ENCODE measurements at regions not wholly inside any gene's neighbourhood (a gene's known extent, or its start where the extent isn't known, plus 50 kb on each side); places are given as distances from the start of the nearest gene placed in this dataset.

DNA sequence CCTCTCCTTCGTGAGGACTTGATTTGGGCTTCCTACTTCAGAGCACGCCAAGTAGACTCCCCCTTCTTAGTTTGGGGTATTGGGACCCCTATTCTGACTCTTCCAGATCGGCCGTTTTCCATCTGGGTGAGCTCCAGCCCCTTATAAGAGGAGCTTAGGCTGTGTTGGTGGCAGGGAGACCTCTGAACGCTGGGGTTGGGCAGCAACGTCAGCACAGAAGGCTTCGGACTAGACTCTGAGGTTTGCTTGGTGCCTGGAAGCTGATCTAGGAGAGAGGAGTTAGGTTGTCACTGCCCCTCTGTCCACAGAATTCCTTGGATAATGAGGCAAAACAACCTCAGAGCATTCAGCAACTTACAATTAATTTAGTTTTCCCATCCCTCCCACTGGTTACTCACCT, 99.2 kb upstream of the RTL1 start:
- no peak for DNase-seq (ENCODE audit: low spot score)

DNA sequence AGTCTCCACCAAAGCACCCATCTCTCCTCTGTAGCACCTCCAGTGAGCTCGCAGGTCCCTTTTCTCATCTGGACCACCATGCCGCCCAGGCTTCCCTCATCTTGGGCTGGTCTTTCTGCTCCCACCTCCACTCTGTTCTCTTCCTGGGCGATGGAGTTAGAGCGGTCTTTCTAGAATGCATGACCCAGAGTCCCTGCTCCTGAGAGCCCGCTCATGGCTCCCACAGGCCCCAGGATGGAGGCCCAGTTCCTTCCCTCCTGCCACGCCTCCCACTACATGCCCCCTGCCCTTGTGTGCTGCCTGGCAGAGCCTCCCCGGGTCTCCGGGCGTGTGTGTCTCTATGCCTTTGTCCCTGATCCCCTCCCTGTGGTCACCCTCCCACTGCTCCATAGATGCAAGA, 100.7 kb upstream of the RTL1 start:
- no peak for FAIRE-seq
- no peak for DNase-seq (ENCODE audit: low spot score)

More for the DNA sequence above, 99.2 kb upstream of the RTL1 start:
- FAIRE-seq = no peak

DNA sequence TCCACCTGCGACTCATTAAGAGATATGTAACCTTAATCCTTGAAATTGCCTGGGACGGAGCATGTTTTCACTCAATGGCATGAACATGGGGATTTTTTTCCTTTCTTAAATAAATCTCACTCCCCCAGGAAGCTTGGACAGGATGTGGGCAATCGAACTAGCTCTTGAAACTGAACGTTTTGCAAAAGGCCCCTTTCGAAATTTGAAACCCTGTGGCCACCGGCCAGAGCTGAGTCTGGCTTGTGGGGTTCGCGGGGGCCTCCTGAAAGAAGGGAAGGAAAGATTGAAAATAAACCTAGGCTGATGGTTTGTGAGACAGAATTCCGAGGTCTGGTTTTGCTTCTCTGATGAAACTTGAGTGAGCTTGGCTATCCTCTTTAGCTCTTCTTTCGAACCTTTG, 101.4 kb upstream of the RTL1 start:
- FAIRE-seq (no peak), DNase-seq (ENCODE audit: low spot score) (no peak)

DNA sequence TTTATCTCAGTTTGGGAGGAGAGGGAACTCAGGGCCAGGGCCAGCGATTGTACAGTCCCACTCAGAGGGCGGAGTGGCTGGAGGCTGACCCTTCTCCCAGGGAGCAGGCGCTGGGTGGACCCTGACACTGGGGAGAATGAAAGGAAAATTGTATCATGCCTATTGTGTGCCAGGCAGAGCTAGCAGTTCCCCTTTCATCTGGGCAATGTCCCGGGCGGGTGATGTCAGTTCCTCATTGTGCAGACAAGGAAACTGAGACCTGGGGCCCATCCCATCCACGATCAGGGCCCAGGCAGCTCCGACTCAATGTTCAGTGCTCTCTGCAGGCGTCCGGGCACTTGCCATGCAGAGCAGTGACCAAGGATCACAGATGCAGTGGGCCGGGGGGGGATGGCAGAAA, 101.9 kb upstream of the RTL1 start:
- FAIRE-seq (no peak), DNase-seq (ENCODE audit: low spot score) (no peak)

DNA sequence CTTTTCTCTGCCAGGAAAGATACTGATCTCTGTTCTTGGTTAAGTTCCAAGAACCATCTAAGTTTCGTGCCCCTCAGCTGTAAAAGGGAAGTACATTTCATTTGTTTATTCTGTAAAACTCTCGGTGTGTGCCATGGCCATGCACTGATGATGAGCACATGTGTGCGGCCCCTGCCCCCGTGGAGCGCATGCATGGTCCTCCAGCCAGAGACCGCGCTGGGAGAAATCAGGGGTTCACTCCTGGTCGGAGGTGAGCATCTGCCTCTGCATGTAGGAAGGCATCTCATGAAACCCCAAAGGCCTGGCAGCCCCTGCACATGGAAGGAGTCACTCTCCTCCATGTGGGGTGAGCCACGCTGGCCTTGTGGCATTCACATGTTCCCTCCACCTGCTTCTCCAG, 102.5 kb upstream of the RTL1 start:
- no peak for DNase-seq (ENCODE audit: low spot score)
- FAIRE-seq = no peak

DNA sequence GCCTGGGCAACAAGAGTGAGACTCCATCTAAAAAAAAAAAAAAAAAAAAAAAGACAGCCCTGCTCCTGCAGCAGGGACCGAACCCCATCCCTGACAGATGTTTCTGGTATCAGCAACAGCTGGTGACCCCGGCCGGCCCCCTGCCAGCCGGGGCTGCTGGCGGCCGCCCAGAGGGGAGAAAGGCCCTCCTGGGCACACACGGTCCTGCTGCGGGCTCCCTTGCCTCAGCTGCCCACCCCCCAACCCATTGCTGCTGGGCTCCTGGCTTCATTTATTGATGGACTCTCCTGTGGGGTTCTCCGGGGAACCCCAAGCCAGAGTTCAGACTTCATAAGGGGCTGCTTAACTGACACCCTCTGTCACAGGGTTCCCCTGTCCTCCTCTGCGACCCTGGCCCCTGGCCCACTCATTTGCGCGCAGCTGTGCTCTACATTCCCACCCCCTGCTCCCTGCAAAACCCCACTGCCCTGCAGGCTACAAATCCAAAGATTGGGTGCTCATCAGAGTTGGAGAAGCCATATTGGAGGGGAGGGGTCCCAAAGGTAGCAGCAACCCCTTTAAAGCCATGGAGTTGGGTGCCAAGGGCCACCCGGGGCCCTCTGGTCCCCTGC, 103.6 kb upstream of the RTL1 start:
- FAIRE-seq (no peak), DNase-seq (ENCODE audit: low spot score) (no peak)

DNA sequence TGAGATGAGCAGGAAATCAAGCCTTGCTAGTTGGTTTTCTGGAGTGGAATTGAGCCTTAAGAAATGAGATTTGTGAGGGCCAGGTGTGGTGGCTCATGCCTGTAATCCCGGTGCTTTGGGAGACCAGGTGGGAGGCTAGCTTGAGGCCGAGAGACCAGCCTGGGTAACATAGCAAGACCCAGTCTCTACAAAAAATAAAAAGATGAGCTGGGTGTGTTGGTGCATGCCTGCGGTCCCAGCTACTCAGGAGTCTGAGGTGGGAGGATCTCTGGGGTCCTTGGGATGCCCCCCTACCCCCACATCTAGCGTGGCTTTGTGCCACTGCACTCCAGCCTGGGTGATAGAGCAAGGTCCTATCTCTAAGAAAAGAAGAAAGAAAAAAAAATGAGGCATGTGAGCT, 104.2 kb upstream of the RTL1 start:
- FAIRE-seq = no peak
- DNase-seq (ENCODE audit: low spot score) = no peak

DNA sequence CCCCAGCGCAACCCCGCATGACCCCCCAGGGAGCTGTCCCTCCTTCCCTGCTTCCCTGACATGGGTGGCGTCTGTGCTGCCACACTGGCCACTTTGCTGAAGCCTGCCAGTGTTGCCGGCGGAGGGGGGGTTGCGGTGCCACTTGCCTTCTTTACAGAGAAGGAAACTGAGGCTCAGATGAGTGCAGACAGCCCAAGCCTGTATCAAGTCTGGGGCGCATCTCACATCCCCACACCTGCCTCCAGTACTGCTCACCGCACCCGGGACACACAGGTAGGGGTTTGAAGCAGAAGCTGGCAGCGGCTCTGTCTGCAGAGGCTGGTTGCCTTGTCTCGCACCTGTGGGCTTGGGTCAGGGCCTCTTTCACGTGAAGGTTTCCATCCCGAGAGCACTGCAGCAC, 104.7 kb upstream of the RTL1 start:
- DNase-seq (ENCODE audit: low spot score) (no peak), FAIRE-seq (no peak)

DNA sequence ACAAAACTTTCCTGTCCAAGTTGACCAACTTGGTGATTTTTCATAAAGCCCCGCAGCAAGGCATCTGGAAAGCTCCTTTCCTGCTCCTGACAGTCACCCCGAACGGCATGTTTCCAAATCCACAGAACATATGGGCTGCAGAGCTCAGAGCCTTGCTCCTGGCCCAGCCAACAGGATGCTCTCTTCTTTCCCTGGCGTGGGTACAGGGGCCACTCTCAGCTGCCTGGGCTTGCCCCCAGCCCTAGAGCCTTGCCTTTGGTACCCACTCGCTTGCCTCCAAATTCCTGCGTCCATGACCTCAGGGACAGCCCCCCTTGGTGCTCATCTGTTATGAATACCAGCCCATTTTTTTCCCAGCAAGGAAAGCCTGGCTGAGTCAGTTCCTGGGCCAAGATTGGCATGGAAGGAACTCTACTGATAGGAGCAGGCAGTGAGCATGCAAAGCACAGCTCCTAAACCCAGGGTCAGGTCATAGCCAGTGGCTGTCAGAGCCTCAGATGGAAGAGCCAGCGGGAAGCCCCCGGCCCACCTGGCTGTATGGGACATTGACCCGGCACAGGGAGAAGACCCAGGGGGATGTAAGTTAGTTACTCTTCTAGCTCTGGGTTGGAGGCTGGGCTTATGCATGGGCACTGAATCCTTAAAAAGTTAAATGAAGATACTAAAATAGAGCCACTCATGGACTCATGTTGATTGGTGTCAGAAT, 105.3 kb upstream of the RTL1 start:
- no peak for FAIRE-seq
- DNase-seq (ENCODE audit: low spot score) = no peak

DNA sequence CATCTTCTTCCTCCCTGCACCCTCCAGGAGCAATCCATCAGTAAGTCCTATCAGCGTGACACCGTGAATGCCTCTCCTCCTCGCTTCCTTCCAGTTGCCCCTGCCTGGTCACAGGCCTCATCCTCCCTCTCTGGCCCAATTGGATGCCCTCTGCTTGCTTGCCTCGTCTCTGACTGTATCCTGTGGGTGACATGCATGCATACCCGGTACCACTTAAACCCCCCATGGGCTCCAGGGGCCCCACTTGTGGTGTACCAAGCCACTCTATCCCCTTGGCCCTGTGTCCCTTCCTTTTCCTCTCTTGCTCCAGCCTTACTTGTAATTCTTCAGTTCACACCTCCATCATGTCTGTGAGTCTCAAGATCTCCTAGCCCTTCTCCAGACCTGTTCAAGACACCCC, 106.0 kb upstream of the RTL1 start:
- no peak for DNase-seq (ENCODE audit: low spot score)

DNA sequence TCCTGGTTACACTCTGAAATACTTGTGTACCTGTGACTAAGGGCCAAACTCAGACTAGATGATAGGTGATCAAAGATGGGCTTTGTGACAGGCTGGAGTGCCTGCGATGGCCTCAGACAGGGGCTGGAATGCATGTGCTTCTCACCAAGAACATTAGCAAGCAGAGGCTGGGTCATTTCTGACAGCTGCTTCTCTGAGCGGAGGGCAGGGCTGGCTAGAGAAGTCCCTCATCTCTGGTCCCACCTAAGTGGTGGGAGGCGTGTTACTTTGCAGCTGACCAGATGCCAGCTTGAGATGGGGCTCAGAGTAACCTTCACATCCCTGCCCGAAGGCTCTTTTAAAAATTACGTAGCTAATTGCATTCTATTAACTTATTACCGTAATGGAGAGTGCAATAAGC, 106.8 kb upstream of the RTL1 start:
- FAIRE-seq (no peak), DNase-seq (ENCODE audit: low spot score) (no peak)

More for the DNA sequence above, 106.0 kb upstream of the RTL1 start:
- no peak for FAIRE-seq

DNA sequence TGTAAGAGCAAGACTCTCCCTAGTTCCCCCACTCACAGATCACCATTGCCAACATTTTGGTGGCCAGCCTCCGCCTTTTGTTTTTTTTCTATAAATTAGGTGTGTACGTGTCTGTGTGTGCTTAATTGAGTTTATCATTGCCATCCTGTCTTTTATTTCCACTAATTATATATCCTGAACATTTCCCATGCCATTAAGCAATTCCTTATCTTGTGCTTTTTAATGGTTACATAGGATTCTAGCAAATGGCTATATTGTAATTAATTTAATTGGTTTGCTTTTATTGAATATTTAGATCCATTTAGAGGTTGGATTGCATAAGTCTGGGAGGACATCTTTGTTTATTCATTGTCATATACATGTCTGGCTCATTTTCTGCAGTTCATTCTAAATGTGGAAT, 107.3 kb upstream of the RTL1 start:
- no peak for DNase-seq (ENCODE audit: low spot score)
- FAIRE-seq = no peak

DNA sequence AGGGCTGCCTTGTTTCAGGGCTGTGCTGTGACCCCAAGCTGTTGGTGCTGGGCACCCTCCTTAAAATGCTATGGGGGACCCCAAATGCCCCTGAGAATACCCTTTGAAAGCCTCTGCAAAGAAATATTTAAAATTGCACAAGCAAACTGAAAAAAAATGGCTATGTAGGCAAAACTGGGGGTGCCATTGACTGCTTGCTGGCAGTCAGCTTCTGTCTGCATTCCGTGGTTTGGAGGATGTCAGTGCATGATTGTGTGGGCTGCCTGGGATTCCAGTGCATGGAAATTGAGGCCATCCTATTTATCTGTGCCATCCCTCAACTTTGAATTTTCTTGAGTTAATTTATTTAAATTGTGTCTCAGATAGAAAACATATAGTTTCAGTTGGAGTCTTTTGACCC, 113.7 kb upstream of the RTL1 start:
- FAIRE-seq (no peak), DNase-seq (ENCODE audit: low spot score) (no peak)

DNA sequence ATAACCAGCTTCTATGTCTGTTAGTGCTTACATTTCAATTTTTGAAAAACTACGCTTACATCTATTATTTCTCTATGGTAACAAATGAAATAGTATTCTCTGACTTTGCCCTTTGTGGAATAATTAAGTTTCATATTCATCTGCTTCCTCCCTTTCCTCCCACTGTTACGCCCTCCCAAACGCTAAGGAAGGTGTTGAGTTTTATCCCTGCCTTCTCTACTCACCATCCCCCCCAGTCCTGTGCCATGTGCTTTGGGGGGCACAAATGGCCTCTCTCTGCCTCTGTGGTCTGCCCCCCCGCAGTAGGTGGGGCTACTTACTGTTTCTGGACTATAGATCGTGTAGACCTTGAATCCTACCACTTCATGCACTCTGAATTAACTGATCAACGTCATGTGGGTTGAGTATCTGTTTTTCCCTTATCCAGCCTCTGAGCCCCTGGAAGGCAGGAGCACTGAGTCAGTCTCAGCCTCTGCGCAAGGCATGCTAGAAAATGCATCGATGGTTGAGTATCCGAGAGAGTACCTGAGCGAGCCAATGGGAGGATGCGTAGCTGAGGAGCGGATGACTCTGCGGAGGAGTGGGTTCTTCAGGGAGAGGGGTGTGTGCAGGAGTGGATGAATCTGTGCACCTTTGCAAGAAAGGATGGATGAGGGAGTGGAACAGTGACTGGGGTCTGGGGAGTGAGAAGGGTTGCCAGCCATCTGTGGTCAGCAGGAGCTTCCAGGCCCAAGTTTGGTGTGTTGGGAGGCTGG, 114.5 kb upstream of the RTL1 start:
- no peak for DNase-seq (ENCODE audit: low spot score)

DNA sequence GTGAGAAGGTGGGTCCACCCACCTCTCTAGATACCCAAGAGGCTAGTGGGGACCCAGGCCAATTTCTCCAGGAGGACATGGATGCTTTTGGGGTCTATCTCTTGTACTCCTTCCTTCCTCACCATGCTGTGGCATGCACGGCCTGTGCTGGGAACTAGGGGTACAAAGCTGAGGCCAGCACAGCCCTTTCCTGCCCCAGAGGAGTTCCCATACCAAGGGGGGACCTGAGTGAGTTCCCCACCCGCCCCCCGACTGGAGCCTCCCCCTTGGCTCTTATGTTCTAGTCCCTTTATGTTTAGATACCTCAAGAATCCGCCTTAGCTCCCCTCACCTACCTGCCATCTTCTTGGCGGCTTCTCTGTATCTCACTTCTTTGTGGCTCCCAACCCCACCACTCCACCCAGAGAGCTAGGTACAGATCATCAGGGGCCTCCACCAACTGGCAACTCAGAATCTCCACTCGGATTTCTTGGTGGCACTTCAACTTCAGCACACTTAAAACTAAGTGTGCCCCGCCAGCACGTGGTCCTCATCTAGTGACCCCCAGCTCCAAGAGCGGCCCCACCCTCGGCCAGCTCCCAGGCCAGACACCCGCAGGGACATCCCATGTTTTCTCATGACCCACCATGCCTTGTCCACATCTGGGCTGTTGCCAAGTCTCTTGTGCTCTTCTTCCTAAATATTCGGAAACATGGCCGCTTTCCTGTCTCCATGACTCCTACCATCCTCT, 115.2 kb upstream of the RTL1 start:
- no peak for DNase-seq (ENCODE audit: low spot score)
- no peak for FAIRE-seq

More for the DNA sequence above, 114.5 kb upstream of the RTL1 start:
- FAIRE-seq = no peak

DNA sequence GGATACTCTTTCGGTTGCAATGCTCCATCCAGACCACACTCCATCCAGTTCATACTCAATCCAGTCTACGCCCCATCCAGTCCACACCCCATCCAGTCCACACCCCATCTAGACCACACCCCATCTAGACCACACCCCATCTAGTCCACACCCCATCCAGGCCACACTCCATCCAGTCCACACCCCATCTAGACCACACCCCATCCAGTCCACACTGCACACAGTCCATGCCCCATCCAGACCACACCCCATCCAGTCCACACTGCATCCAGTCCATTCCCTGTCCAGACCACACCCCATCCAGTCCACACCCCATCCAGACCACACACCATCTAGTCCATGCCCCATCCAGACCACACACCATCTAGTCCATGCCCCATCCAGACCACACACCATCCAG, 116.0 kb upstream of the RTL1 start:
- FAIRE-seq = no peak

DNA sequence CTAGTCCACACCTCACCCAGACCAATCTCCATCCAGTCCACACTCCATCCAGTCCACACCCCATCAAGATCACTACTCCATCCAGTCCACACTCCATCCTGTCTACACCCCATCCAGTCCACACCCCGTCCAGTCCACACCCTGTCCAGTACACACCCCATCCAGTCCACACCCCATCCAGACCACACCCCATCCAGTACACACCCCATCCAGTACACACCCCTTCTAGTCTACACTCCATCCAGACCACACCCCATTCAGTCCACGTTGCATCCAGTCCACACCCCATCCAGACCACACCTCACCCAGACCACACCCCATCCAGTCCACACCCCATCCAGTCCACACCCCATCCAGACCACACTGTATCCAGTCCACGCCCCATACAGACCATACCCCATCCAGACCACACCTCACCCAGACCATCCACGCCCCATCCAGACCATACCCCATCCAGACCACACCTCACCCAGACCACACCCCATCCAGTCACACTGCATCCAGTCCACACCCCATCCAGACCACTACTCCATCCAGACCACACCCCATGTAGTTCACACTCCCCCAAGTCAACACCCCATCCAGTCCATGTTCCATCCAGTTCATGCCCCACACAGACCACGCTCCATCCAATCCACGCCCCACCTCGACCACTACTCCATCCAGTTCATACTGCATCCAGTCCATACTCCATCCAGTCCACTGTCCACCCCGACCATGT, 116.6 kb upstream of the RTL1 start:
- FAIRE-seq (no peak), DNase-seq (ENCODE audit: low spot score) (no peak)

More for the DNA sequence above, 116.0 kb upstream of the RTL1 start:
- DNase-seq (ENCODE audit: low spot score) = no peak

DNA sequence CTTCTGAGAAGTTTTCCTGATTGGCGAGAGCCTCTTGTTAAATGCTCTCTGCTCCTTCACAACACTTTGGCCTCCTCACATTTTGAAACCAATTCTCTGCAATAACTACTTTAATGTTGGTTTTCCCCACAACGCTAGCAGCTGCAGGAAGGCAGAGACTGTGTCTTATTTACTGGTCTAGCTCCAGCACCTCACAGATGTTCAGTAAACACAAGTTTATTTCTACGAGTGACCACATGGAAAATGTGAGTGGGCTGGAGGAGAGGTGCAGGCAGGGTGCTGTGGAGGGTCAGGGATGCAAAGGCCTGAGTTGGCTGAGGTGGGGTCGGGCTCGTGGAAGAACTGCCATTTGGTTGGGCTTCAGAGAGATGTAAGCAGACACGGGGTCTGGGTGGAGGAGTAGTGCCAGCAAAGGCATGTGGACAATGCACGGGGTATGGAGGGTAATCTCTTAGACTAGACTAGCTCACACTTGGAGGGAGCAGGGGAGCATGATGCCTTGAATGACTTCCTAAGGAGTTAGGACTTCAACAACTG, 117.4 kb upstream of the RTL1 start:
- DNase-seq (ENCODE audit: low spot score) (no peak), FAIRE-seq (no peak)

DNA sequence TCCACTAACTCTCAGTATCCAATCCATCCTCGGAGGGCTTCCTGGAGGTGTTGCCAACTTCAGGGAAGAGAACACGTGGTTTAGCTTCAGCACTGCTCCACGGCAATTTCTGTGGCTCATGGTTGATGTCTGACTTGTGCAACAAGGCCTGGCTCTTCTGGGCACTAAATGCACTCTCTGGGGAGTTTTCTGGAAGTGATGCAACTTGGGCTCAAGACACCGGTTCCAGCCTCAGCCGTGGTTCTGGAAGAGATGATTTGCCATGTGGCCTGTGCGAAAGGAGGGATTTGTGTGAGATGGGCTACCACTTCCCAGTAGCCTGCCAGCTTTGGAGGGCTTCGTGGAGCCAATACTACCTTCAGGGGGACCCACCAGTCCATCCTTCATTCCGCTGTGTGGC, 118.6 kb upstream of the RTL1 start:
- DNase-seq (ENCODE audit: low spot score) = no peak
- FAIRE-seq = no peak

DNA sequence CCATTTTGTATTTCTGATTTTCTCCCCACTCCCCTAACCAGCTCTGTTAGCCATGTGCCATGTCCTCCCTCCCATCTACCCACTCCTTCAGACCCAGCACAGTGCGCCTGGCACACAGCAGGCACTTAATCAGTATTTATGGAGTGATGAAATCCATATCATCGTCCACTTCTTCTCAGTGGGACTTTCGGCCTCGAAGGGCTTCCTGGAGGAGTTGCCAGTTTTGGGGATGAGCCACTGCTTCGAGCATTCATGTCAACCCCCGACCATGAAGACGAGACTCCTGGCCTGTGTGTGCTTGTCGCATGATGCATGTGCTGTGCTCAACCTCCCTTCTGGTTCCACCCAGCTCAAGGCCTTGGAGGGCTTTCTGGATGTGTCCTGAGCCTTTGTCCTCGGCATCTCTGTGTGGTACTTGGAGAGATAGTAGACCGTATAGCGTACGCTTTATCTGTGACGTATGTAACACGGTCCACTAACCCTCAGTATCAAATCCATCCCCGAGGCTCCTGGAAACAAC, 119.5 kb upstream of the RTL1 start:
- FAIRE-seq = no peak

DNA sequence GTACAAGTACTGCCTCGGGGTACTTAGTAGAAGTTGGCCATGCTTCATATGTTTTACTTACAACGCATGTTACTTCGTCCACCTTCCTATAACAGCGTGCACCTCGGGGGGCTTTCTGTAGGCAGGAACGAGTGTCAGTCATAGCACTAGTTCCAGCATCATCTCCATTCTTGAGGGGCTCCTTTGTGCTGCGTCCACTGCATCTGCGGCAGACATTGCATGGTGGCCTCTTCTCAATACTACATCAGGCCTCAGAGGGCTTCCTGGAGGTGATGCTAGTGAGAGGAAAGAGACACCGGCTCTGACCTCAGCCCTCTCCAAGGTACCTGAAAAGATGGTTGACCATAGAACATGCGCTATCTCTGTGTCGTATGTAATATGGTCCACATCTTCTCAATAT, 121.2 kb upstream of the RTL1 start:
- DNase-seq (ENCODE audit: low spot score) = no peak
- FAIRE-seq = no peak

More for the DNA sequence above, 119.5 kb upstream of the RTL1 start:
- no peak for DNase-seq (ENCODE audit: low spot score)
